ENCODE measurements at regions not wholly inside any gene's neighbourhood (a gene's known extent, or its start where the extent isn't known, plus 50 kb on each side); places are given as distances from the start of the nearest gene placed in this dataset.
"Not testable (repeated sequence)": the region's sequence is repeated elsewhere in the genome, so short reads cannot be mapped to it uniquely, and the experiment has no call there.

GRCh38 chr20:56780266-56780665 is 151.2 kb downstream of the TFAP2C start:
- ATAC-seq (no peak), DNase-seq (no peak)
- Mint-ChIP-seq H3K9me3 (ENCODE audit: insufficient read depth) (no peaks in the 10 kb centered on the region), H3K36me3 (ENCODE audit: low read depth) (no peaks in the 10 kb centered on the region), H3K4me3 (no peak overlapping the region), H3K27ac (no peak overlapping the region), H3K4me1 (ENCODE audit: low read depth) (peaks cover 11% of the 10 kb centered on the region), H3K27me3 (ENCODE audit: low read depth) (peaks cover 2% of the 10 kb centered on the region)
- ChIA-PET POLR2A (no interaction called here), CTCF (no interaction called here)

- H3K9me3 Mint-ChIP-seq (ENCODE audit: insufficient read depth), result no peaks in the 10 kb centered on the region
- DNase-seq, result no peak
- no peak for ATAC-seq
- H3K27me3 Mint-ChIP-seq (ENCODE audit: low read depth), result peaks cover 2% of the 10 kb centered on the region
- no peaks in the 10 kb centered on the region for H3K36me3 Mint-ChIP-seq (ENCODE audit: low read depth)
- ChIA-PET CTCF (no interaction called here), POLR2A (no interaction called here)
- no peak overlapping the region for H3K4me3 Mint-ChIP-seq
- H3K27ac Mint-ChIP-seq, result no peak overlapping the region
- H3K4me1 Mint-ChIP-seq (ENCODE audit: low read depth), result peaks cover 11% of the 10 kb centered on the region
Measured at GRCh38 chr20:56781108-56781739, 152.1 kb downstream of the TFAP2C start.

DNA sequence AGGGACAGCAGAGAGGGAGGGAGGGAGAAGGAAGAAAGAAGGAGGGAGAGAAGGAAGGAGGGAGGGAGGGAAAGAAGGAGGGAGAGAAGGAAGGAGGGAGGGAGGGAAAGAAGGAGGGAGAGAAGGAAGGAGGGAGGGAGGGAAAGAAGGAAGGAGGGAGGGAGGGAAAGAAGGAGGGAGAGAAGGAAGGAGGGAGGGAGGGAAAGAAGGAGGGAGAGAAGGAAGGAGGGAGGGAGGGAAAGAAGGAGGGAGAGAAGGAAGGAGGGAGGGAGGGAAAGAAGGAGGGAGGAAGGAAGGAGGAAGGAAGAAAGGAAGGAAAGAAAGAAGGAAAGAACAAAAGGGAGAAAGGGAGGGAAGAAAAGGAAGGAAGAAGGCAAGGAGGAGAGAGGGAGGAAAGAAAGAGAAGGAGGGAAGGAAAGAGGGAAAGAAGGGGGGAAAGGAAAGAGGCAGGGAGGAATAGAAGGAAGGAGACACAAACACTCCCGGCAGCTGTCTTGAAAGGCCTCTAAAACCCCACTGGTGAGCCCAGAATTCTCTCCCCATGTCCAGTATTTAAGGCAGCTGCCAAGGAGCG is 153.0 kb downstream of the TFAP2C start:
- CTCF ChIA-PET; H3K36me3 Mint-ChIP-seq (ENCODE audit: low read depth); H3K27me3 Mint-ChIP-seq (ENCODE audit: low read depth); DNase-seq; ATAC-seq; H3K9me3 Mint-ChIP-seq (ENCODE audit: insufficient read depth); POLR2A ChIA-PET; H3K4me3 Mint-ChIP-seq; H3K27ac Mint-ChIP-seq: not testable (repeated sequence)
- H3K4me1 Mint-ChIP-seq (ENCODE audit: low read depth), result peaks cover 11% of the 10 kb centered on the region

DNA sequence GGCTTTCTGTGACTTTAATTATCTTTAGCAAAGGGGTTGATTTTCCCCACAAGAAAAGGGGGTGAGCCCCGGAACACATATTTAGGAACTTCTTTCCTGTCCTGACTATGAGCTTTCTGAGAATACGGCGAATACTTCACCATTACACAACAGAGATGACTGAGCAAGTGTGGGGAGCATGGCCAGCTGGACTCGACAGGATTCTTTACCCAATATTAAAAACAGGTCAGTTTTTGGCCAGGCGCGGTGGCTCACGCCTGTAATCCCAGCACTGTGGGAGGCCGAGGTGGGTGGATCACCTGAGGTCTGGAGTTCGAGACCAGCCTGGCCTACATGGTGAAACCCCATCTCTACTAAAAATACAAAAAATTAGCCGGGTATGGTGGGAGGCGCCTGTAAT is 153.7 kb downstream of the TFAP2C start:
- H3K27me3 Mint-ChIP-seq (ENCODE audit: low read depth); DNase-seq; POLR2A ChIA-PET; ATAC-seq; H3K27ac Mint-ChIP-seq; H3K9me3 Mint-ChIP-seq (ENCODE audit: insufficient read depth); H3K4me3 Mint-ChIP-seq; H3K36me3 Mint-ChIP-seq (ENCODE audit: low read depth): not testable (repeated sequence)
- peaks cover 11% of the 10 kb centered on the region for H3K4me1 Mint-ChIP-seq (ENCODE audit: low read depth)
- CTCF ChIA-PET, result interaction anchor here (0.6 kb wide), 2 partner anchors 28 to 156 kb away, joined by 3 to 4 read pairs; no protein-coding TSS in a partner anchor

DNA sequence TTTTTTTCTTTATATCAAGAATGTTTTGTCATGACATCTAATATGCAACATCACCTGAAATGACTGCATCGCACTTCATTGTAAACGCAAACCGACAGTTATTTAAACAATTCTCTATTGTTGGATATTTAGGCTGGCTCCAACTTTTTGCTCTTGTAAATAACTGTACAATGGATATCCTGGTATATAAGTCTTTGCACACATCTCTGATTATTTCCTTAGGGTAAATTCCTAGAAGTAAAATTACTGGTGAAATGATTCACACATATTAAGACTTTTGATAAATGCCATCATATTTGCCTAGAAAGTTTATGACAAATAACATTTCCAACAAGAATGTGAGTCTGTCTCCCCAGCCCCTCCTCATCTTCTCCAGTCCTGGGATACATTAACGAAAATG is 154.7 kb downstream of the TFAP2C start:
- H3K9me3 Mint-ChIP-seq (ENCODE audit: insufficient read depth), result no peaks in the 10 kb centered on the region

DNA sequence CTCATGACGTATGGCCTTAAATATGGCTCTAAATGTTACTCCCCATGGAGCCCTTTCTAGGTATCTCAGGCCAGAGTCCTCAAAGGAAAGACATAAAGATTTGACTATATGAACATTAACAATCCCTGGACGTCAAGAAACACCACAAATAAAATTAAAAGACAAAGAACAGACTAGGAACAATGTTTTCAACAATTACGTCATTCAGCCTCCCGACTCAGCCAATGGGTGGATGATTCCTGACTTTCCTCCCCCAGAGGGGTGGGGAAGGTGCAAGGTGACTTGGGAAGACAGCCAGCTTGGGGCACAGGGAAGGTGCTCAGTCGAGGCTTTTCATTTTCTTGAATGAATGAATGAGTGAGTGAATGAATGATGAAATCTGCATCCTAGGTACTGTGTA is 157.4 kb downstream of the TFAP2C start:
- no peaks in the 10 kb centered on the region for H3K9me3 Mint-ChIP-seq (ENCODE audit: insufficient read depth)
- no peak for DNase-seq
- CTCF ChIA-PET, result no interaction called here
- no peak overlapping the region for H3K4me3 Mint-ChIP-seq
- peaks cover 2% of the 10 kb centered on the region for H3K27me3 Mint-ChIP-seq (ENCODE audit: low read depth)
- H3K36me3 Mint-ChIP-seq (ENCODE audit: low read depth), result no peaks in the 10 kb centered on the region
- no peak overlapping the region for H3K27ac Mint-ChIP-seq
- H3K4me1 Mint-ChIP-seq (ENCODE audit: low read depth), result no peaks in the 10 kb centered on the region
- no peak for ATAC-seq
- POLR2A ChIA-PET, result no interaction called here

More for the DNA sequence above, 154.7 kb downstream of the TFAP2C start:
- ATAC-seq (no peak), DNase-seq (no peak)
- POLR2A ChIA-PET, result no interaction called here
- H3K4me3 Mint-ChIP-seq, result no peak overlapping the region
- H3K27ac Mint-ChIP-seq, result no peak overlapping the region
- peaks cover 6% of the 10 kb centered on the region for H3K4me1 Mint-ChIP-seq (ENCODE audit: low read depth)
- H3K27me3 Mint-ChIP-seq (ENCODE audit: low read depth), result peaks cover 2% of the 10 kb centered on the region
- CTCF ChIA-PET, result no interaction called here
- no peaks in the 10 kb centered on the region for H3K36me3 Mint-ChIP-seq (ENCODE audit: low read depth)

GRCh38 chr20:56788041-56788670 is 159.1 kb downstream of the TFAP2C start:
- no peaks in the 10 kb centered on the region for H3K36me3 Mint-ChIP-seq (ENCODE audit: low read depth)
- DNase-seq (no peak), ATAC-seq (no peak)
- no peak overlapping the region for H3K4me3 Mint-ChIP-seq
- no peaks in the 10 kb centered on the region for H3K4me1 Mint-ChIP-seq (ENCODE audit: low read depth)
- CTCF ChIA-PET, result no interaction called here
- no peak overlapping the region for H3K27ac Mint-ChIP-seq
- POLR2A ChIA-PET, result no interaction called here
- no peaks in the 10 kb centered on the region for H3K9me3 Mint-ChIP-seq (ENCODE audit: insufficient read depth)
- H3K27me3 Mint-ChIP-seq (ENCODE audit: low read depth), result no peaks in the 10 kb centered on the region

DNA sequence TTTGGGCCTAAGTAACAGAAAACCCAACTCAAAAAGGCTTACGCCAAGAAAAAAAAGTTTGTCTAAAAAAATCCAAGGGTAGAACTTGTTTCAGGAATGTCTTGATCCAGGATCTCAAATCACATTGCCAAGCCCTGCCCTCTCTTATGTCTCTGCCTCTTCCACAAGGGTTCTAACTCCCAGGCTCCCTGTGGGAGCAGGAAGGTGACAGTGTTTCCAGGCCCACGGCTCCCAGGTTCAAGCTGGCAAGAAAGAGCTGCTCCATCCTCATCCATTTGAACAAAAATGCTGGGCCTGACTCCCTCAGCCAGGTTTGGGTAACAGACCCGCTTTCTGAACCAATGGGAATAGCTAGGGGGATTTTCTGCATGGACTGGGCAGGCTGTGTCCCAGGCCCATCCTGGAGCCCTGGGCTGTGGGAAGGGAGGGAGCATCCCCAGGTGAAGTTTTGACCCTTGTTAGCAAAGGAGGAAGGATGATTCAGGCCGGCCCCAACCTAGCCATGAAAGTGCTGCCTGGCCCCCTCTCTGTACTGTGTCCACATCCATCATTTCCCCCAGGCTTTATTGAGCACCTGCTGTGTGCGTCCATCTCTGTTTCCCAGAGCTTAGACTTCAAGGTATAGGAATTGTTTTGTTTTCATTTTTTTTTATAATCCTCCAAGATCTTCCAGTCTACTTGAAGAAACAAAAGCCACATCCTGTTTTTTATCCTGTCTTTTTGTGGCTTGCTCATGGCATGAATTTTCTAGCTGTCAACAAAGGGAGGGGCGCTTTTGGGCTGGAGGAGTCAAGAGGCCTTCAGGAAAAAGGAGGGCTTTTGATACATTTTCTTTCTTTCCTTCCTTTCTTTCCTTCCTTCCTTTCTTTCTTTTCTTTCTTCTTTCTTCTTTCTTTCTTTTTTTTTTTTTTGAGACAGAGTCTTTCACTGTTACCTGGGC is 159.8 kb downstream of the TFAP2C start:
- Mint-ChIP-seq H3K4me3 (no peak overlapping the region), H3K4me1 (ENCODE audit: low read depth) (no peaks in the 10 kb centered on the region), H3K36me3 (ENCODE audit: low read depth) (no peaks in the 10 kb centered on the region), H3K9me3 (ENCODE audit: insufficient read depth) (no peaks in the 10 kb centered on the region), H3K27ac (no peak overlapping the region), H3K27me3 (ENCODE audit: low read depth) (no peaks in the 10 kb centered on the region)
- ChIA-PET CTCF (interaction anchor here (0.7 kb wide), 1 partner anchor 243 kb away, joined by 3 read pairs; no protein-coding TSS in a partner anchor), POLR2A (no interaction called here)
- no peak for DNase-seq
- no peak for ATAC-seq

DNA sequence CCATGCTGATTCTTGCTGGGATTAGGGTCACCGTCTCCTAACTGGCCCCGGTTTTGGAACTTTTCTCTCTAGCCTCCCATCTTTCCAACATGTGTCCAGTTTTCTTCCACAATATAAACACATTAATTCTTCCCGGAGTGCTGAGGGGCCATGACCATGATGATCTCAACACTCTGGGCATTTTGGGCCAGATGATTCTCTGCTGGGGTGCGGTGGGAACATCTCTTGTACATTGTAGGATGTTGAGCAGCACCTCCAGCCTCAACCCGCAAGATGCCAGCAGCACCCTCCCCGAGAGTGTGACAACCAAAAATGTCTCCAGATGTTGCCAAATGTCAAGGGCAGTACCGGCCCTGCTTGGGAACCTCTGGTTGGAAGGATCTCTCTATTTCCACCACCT is 164.8 kb downstream of the TFAP2C start:
- Mint-ChIP-seq H3K4me1 (ENCODE audit: low read depth) (no peaks in the 10 kb centered on the region), H3K9me3 (ENCODE audit: insufficient read depth) (no peaks in the 10 kb centered on the region), H3K36me3 (ENCODE audit: low read depth) (no peaks in the 10 kb centered on the region), H3K27me3 (ENCODE audit: low read depth) (no peaks in the 10 kb centered on the region), H3K4me3 (no peak overlapping the region), H3K27ac (no peak overlapping the region)
- CTCF ChIA-PET, result no interaction called here
- ATAC-seq (no peak), DNase-seq (no peak)
- POLR2A ChIA-PET, result no interaction called here

DNA sequence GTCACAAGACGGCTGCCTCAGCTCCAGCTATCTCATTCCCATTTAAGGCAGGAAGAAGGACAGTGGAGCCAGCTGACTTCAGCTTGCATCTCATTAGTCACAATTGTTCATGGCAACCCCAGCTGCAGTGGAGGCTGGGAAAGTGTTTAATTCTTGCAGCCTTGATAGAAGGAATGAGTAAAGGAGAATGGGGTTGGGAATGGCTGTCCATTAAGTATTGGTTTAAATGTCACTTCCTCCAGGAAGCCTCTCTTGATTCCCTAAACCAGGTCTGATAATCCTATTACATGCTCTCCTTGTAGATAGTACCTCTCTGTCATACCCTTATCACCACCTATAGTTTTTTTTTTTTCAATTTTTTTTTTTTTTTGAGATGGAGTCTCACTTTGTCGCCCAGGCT is 166.4 kb downstream of the TFAP2C start:
- Mint-ChIP-seq H3K4me3 (no peak overlapping the region), H3K27me3 (ENCODE audit: low read depth) (no peaks in the 10 kb centered on the region), H3K36me3 (ENCODE audit: low read depth) (no peaks in the 10 kb centered on the region), H3K4me1 (ENCODE audit: low read depth) (no peaks in the 10 kb centered on the region), H3K9me3 (ENCODE audit: insufficient read depth) (no peaks in the 10 kb centered on the region), H3K27ac (no peak overlapping the region)
- DNase-seq (no peak), ATAC-seq (no peak)
- ChIA-PET POLR2A (no interaction called here), CTCF (no interaction called here)

DNA sequence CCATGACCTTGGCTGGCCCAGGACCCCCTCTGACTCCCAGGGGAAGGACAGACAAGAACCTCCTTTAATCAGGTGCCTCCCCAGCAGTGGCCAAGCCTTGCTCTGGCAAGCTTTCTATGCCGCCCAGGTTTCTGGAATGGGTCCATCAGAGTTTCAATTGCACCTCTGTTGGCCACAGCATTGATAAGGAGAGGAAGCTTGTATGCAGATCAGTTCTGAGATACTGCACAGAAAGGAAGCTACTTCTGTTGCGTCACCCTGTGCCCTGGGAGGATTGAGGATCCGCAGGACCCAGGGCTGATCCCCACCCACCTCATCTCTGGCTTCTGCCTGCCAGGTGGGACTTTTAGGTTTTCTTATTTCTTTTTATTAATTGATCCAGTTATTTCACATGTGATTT is 167.2 kb downstream of the TFAP2C start:
- Mint-ChIP-seq H3K9me3 (ENCODE audit: insufficient read depth) (no peaks in the 10 kb centered on the region), H3K36me3 (ENCODE audit: low read depth) (no peaks in the 10 kb centered on the region), H3K4me3 (no peak overlapping the region), H3K4me1 (ENCODE audit: low read depth) (no peaks in the 10 kb centered on the region), H3K27ac (no peak overlapping the region), H3K27me3 (ENCODE audit: low read depth) (no peaks in the 10 kb centered on the region)
- no peak for DNase-seq
- ChIA-PET POLR2A (no interaction called here), CTCF (no interaction called here)
- no peak for ATAC-seq

- H3K36me3 Mint-ChIP-seq (ENCODE audit: low read depth), result no peaks in the 10 kb centered on the region
- H3K27me3 Mint-ChIP-seq (ENCODE audit: low read depth), result no peaks in the 10 kb centered on the region
- no peak for DNase-seq
- ATAC-seq, result no peak
- ChIA-PET POLR2A (no interaction called here), CTCF (no interaction called here)
- no peak overlapping the region for H3K27ac Mint-ChIP-seq
- no peak overlapping the region for H3K4me3 Mint-ChIP-seq
- H3K9me3 Mint-ChIP-seq (ENCODE audit: insufficient read depth), result no peaks in the 10 kb centered on the region
- H3K4me1 Mint-ChIP-seq (ENCODE audit: low read depth), result no peaks in the 10 kb centered on the region
Measured at GRCh38 chr20:56797023-56797422, 167.9 kb downstream of the TFAP2C start.
